ENCODE measurements at regions not wholly inside any gene's neighbourhood (a gene's known extent, or its start where the extent isn't known, plus 50 kb on each side); places are given as distances from the start of the nearest gene placed in this dataset.

- DNase-seq: no peak
- H3K4me3 ChIP-seq: no peak overlapping the region
- TF ChIP-seq POLR2AphosphoS5 (IDR thresholded peaks at IDR 0.05) (no peak), EP300 (IDR thresholded peaks at IDR 0.05) (no peak), POLR2A (IDR thresholded peaks at IDR 0.05) (no peak), CTCF (IDR thresholded peaks at IDR 0.05) (no peak)
Measured at GRCh38 chr2:195545811-195546210, 111.2 kb upstream of the SLC39A10 start.

DNA sequence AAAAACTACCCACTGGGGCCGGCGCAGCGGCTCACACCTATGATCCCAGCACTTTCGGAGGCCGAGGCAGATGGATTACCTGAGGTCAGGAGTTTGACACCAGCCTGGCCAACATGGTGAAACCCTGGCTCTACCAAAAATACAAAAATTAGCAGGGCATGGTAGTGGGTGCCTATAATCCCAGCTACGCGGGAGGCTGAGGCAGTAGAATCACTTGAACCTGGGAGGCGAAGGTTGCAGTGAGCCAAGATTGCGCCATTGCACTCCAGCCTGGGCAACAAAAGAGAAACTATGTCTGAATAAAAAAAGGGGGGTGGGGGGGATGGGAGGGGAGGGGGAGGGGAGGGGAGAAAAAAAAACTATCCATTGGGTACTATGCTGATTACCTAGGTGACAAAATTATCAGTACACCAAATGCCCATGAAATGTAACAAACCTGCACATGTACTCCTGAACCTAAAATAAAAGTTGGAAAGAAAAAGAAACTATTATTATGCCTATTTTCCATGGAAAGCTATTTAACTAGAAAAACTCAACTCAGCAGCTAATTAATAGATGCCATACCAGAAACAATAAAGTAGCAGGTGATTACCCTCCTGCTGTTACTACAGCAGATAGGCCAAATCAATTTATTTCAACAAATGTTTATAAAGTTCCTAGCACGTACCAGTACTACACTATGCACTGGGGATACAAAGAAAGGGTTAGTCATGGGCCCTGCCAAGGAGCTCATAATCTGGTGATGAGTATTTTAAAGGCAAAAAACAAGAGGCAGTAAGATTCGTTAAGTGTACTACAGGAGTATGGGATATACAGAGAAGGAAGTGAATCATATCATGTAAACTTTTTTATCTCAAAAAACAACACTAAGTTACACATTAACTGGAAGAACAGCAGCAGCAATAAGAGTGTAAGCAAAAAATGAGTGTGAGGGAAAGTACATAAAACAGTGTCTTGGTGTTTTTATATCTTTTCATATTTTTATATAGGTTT, 112.8 kb upstream of the SLC39A10 start:
- Histone ChIP-seq H3K36me3 (no peaks in the 10 kb centered on the region), H3K4me1 (no peaks in the 10 kb centered on the region), H3K27ac (no peak overlapping the region), H3K4me3 (no peak overlapping the region), H3K9me3 (peaks cover 0 to 5% (median 2%) of the 10 kb centered on the region in 4 donors), H3K27me3 (no peaks in the 10 kb centered on the region)
- intact Hi-C loops (cut with DNase I): no loop called here
- no peak for DNase-seq
- WGBS, 2 donors: 83 to 88% methylated on average over 11 of the region's 11 CpGs
- TF ChIP-seq CTCF (IDR thresholded peaks at IDR 0.05) (no peak), POLR2A (IDR thresholded peaks at IDR 0.05) (no peak), EP300 (IDR thresholded peaks at IDR 0.05) (no peak), POLR2AphosphoS5 (IDR thresholded peaks at IDR 0.05) (no peak)

More at GRCh38 chr2:195545811-195546210, 111.2 kb upstream of the SLC39A10 start:
- Histone ChIP-seq H3K27me3 (no peaks in the 10 kb centered on the region), H3K9me3 (peaks cover 0 to 5% (median 2%) of the 10 kb centered on the region in 4 donors), H3K36me3 (no peaks in the 10 kb centered on the region), H3K27ac (no peak overlapping the region), H3K4me1 (no peaks in the 10 kb centered on the region)
- intact Hi-C loops (cut with DNase I): no loop called here
- 46 to 77% methylated on average over 3 of the region's 3 CpGs for WGBS, 2 donors

GRCh38 chr2:195543063-195543462, 114.0 kb upstream of the SLC39A10 start:
- intact Hi-C loops (cut with DNase I): no loop called here
- Histone ChIP-seq H3K27ac (no peak overlapping the region), H3K4me3 (no peak overlapping the region), H3K36me3 (no peaks in the 10 kb centered on the region), H3K9me3 (peaks cover 0 to 5% (median 0%) of the 10 kb centered on the region in 4 donors), H3K27me3 (no peaks in the 10 kb centered on the region), H3K4me1 (no peaks in the 10 kb centered on the region)
- WGBS, 2 donors: 87 to 99% methylated on average over 2 of the region's 2 CpGs
- no peak for DNase-seq
- TF ChIP-seq CTCF (IDR thresholded peaks at IDR 0.05) (no peak), EP300 (IDR thresholded peaks at IDR 0.05) (no peak), POLR2A (IDR thresholded peaks at IDR 0.05) (no peak), POLR2AphosphoS5 (IDR thresholded peaks at IDR 0.05) (no peak)

GRCh38 chr2:195542067-195542466, 115.0 kb upstream of the SLC39A10 start:
- Histone ChIP-seq H3K9me3 (no peaks in the 10 kb centered on the region), H3K4me1 (no peaks in the 10 kb centered on the region), H3K27ac (no peak overlapping the region), H3K36me3 (no peaks in the 10 kb centered on the region), H3K4me3 (no peak overlapping the region), H3K27me3 (no peaks in the 10 kb centered on the region)
- DNase-seq: no peak
- 71 to 73% methylated on average over 4 of the region's 4 CpGs for WGBS, 2 donors
- intact Hi-C loops (cut with DNase I): no loop called here
- TF ChIP-seq POLR2A (IDR thresholded peaks at IDR 0.05) (no peak), POLR2AphosphoS5 (IDR thresholded peaks at IDR 0.05) (no peak), CTCF (IDR thresholded peaks at IDR 0.05) (no peak)

Data from sigmoid colon (tissue), 6 donors.